ENCODE measurements at regions not wholly inside any gene's neighbourhood (a gene's known extent, or its start where the extent isn't known, plus 50 kb on each side); places are given as distances from the start of the nearest gene placed in this dataset.

GRCh38 chr5:6950860-6951259, 237.6 kb downstream of the TENT4A start:
- CTCF ChIA-PET, result no interaction called here
- no peak for DNase-seq (ENCODE audit: low spot score)
- intact Hi-C loops (cut with micrococcal nuclease; ENCODE audit: unreplicated experiment), result no loop called here
- no peak overlapping the region for H3K27ac ChIP-seq (ENCODE audit: low read depth, low read length, poor library complexity, severe bottlenecking)
- H3K4me1 ChIP-seq (ENCODE audit: insufficient read depth, low read length, poor library complexity, severe bottlenecking), result no peaks in the 10 kb centered on the region
- no peak overlapping the region for H3K4me3 ChIP-seq (ENCODE audit: low read depth, low read length, poor library complexity, severe bottlenecking)
- no peaks in the 10 kb centered on the region for H3K36me3 ChIP-seq (ENCODE audit: insufficient read depth, low read length, poor library complexity, severe bottlenecking)
- TF ChIP-seq CTCF (conservative IDR thresholded peaks at IDR 0.05; ENCODE audit: low read depth, low read length) (no peak), EZH2 (IDR thresholded peaks at IDR 0.05; ENCODE audit: borderline replicate concordance, low read depth, low read length, poor library complexity, severe bottlenecking) (no peak)
- no peaks in the 10 kb centered on the region for H3K9me3 ChIP-seq (ENCODE audit: low read depth, low read length, poor library complexity, severe bottlenecking)
- no peaks in the 10 kb centered on the region for H3K27me3 ChIP-seq (replicated peaks; ENCODE audit: insufficient read depth, low read depth, low read length, poor library complexity)
- POLR2A ChIA-PET (ENCODE audit: low non-redundant PET), result no interaction called here
- no TSS peak for BruUV-seq (replicated peaks)

- CTCF ChIA-PET, result no interaction called here
- TF ChIP-seq EZH2 (IDR thresholded peaks at IDR 0.05; ENCODE audit: borderline replicate concordance, low read depth, low read length, poor library complexity, severe bottlenecking), result no peak
- H3K27me3 ChIP-seq (replicated peaks; ENCODE audit: insufficient read depth, low read depth, low read length, poor library complexity), result no peaks in the 10 kb centered on the region
- no peak for DNase-seq (ENCODE audit: low spot score)
- no peaks in the 10 kb centered on the region for H3K36me3 ChIP-seq (ENCODE audit: insufficient read depth, low read length, poor library complexity, severe bottlenecking)
- intact Hi-C loops (cut with micrococcal nuclease; ENCODE audit: unreplicated experiment), result no loop called here
- no peak overlapping the region for H3K27ac ChIP-seq (ENCODE audit: low read depth, low read length, poor library complexity, severe bottlenecking)
- H3K4me1 ChIP-seq (ENCODE audit: insufficient read depth, low read length, poor library complexity, severe bottlenecking), result no peaks in the 10 kb centered on the region
- POLR2A ChIA-PET (ENCODE audit: low non-redundant PET), result no interaction called here
- no peak overlapping the region for H3K4me3 ChIP-seq (ENCODE audit: low read depth, low read length, poor library complexity, severe bottlenecking)
- no TSS peak for BruUV-seq (replicated peaks)
- H3K9me3 ChIP-seq (ENCODE audit: low read depth, low read length, poor library complexity, severe bottlenecking), result no peaks in the 10 kb centered on the region
Measured at GRCh38 chr5:6961123-6961522, 247.9 kb downstream of the TENT4A start.

- Histone ChIP-seq H3K9me3 (ENCODE audit: low read depth, low read length, poor library complexity, severe bottlenecking) (no peaks in the 10 kb centered on the region), H3K27me3 (replicated peaks; ENCODE audit: insufficient read depth, low read depth, low read length, poor library complexity) (no peaks in the 10 kb centered on the region), H3K36me3 (ENCODE audit: insufficient read depth, low read length, poor library complexity, severe bottlenecking) (no peaks in the 10 kb centered on the region), H3K4me1 (ENCODE audit: insufficient read depth, low read length, poor library complexity, severe bottlenecking) (no peaks in the 10 kb centered on the region), H3K4me3 (ENCODE audit: low read depth, low read length, poor library complexity, severe bottlenecking) (no peak overlapping the region), H3K27ac (ENCODE audit: low read depth, low read length, poor library complexity, severe bottlenecking) (no peak overlapping the region)
- TF ChIP-seq EZH2 (IDR thresholded peaks at IDR 0.05; ENCODE audit: borderline replicate concordance, low read depth, low read length, poor library complexity, severe bottlenecking) (no peak), CTCF (conservative IDR thresholded peaks at IDR 0.05; ENCODE audit: low read depth, low read length) (no peak)
- intact Hi-C loops (cut with micrococcal nuclease; ENCODE audit: unreplicated experiment), result no loop called here
- BruUV-seq (replicated peaks), result no TSS peak
- POLR2A ChIA-PET (ENCODE audit: low non-redundant PET), result no interaction called here
- CTCF ChIA-PET, result no interaction called here
- no peak for DNase-seq (ENCODE audit: low spot score)
Measured at GRCh38 chr5:6961837-6962635, 248.8 kb downstream of the TENT4A start.

GRCh38 chr5:6976971-6977370, 263.7 kb downstream of the TENT4A start:
- TF ChIP-seq EZH2 (IDR thresholded peaks at IDR 0.05; ENCODE audit: borderline replicate concordance, low read depth, low read length, poor library complexity, severe bottlenecking) (no peak), CTCF (conservative IDR thresholded peaks at IDR 0.05; ENCODE audit: low read depth, low read length) (no peak)
- no TSS peak for BruUV-seq (replicated peaks)
- Histone ChIP-seq H3K9me3 (ENCODE audit: low read depth, low read length, poor library complexity, severe bottlenecking) (no peaks in the 10 kb centered on the region), H3K4me3 (ENCODE audit: low read depth, low read length, poor library complexity, severe bottlenecking) (no peak overlapping the region), H3K27me3 (replicated peaks; ENCODE audit: insufficient read depth, low read depth, low read length, poor library complexity) (no peaks in the 10 kb centered on the region), H3K4me1 (ENCODE audit: insufficient read depth, low read length, poor library complexity, severe bottlenecking) (no peaks in the 10 kb centered on the region), H3K36me3 (ENCODE audit: insufficient read depth, low read length, poor library complexity, severe bottlenecking) (no peaks in the 10 kb centered on the region), H3K27ac (ENCODE audit: low read depth, low read length, poor library complexity, severe bottlenecking) (no peak overlapping the region)
- intact Hi-C loops (cut with micrococcal nuclease; ENCODE audit: unreplicated experiment), result no loop called here
- CTCF ChIA-PET, result no interaction called here
- DNase-seq (ENCODE audit: low spot score), result no peak
- POLR2A ChIA-PET (ENCODE audit: low non-redundant PET), result no interaction called here

All from A673 (cell line).